ENCODE measurements at regions not wholly inside any gene's neighbourhood (a gene's known extent, or its start where the extent isn't known, plus 50 kb on each side); places are given as distances from the start of the nearest gene placed in this dataset.
"Not testable (repeated sequence)": the region's sequence is repeated elsewhere in the genome, so short reads cannot be mapped to it uniquely, and the experiment has no call there.

GRCh38 chr10:131041031-131041430 is 270.5 kb downstream of the TCERG1L start:
- no peak for DNase-seq

DNA sequence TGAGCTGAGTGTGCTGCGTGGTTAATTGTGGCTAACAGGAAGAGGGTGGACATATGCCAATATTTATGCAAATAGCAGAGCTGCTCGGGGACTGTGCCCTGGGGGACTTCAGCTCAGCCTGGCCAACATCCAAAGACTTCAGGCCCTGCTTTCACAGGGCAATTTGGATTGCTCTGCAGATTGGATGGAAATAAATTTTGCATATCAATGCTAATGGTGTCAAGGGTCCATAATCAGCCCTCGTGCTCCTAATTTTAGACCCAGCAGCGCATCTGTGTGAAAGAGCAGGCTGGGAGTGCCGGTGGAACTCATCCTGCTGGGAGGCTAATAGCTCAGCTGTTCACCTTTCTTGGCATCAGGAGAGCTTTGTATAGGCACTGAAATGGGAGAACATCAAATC is 270.1 kb downstream of the TCERG1L start:
- DNase-seq: no peak

GRCh38 chr10:131042015-131042414 is 269.5 kb downstream of the TCERG1L start:
- not testable (repeated sequence) for DNase-seq
